Neural progenitor cell (in vitro differentiated cells): ENCODE measurements at regions not wholly inside any gene's neighbourhood (a gene's known extent, or its start where the extent isn't known, plus 50 kb on each side); places are given as distances from the start of the nearest gene placed in this dataset.

Experiments used
- EZH2 ChIP-seq: fragments of 200-600 bp; sonication (generic); IDR thresholded peaks from 2 replicates; pipeline ENCODE4 v1.6.1; 2017; ENCODE audit warnings: antibody characterized with exemption, mild to moderate bottlenecking, moderate library complexity
- EZH2phosphoT487 ChIP-seq: fragments of 200-600 bp; sonication (generic); IDR thresholded peaks from 2 replicates; pipeline ENCODE4 v1.6.1; 2017; ENCODE audit warnings: antibody characterized with exemption
- TF ChIP-seq, protein P1 (sequence below): fragments of 200-600 bp; sonication (generic); IDR thresholded peaks from 2 replicates; pipeline ENCODE4 v1.5.1; 2017; ENCODE audit warnings: antibody characterized with exemption, mild to moderate bottlenecking

DNA sequence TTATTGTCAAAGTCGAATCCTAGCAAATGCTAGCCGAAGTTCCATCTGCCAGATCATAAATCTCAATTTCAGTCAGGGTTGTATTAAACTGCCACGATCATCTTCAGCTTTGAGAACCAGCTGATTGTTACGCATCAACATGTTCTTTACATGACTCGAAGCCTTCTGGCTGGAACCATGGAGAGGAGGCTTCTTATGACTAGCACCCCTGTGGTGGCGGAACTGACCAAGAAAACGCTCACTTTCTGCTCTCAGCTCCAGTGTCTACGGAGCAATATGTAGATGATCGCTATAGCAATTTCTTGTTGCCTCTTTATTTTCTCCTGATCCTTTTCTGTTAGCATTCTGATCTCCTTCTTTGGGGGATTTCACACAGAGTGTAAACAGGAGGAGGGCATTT, 479.4 kb upstream of the SLC35B3 start:
- TF ChIP-seq, protein P1, sequence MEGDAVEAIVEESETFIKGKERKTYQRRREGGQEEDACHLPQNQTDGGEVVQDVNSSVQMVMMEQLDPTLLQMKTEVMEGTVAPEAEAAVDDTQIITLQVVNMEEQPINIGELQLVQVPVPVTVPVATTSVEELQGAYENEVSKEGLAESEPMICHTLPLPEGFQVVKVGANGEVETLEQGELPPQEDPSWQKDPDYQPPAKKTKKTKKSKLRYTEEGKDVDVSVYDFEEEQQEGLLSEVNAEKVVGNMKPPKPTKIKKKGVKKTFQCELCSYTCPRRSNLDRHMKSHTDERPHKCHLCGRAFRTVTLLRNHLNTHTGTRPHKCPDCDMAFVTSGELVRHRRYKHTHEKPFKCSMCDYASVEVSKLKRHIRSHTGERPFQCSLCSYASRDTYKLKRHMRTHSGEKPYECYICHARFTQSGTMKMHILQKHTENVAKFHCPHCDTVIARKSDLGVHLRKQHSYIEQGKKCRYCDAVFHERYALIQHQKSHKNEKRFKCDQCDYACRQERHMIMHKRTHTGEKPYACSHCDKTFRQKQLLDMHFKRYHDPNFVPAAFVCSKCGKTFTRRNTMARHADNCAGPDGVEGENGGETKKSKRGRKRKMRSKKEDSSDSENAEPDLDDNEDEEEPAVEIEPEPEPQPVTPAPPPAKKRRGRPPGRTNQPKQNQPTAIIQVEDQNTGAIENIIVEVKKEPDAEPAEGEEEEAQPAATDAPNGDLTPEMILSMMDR: no peak
- no peak for TF ChIP-seq EZH2
- TF ChIP-seq EZH2phosphoT487: no peak
